HG02763 (cell line): ENCODE measurements at regions not wholly inside any gene's neighbourhood (a gene's known extent, or its start where the extent isn't known, plus 50 kb on each side); places are given as distances from the start of the nearest gene placed in this dataset.
"Not testable (repeated sequence)": the region's sequence is repeated elsewhere in the genome, so short reads cannot be mapped to it uniquely, and the experiment has no call there.

Experiments
- ATAC-seq: cut with Tn5 transposase; IDR thresholded peaks from one replicate; pipeline ENCODE4 v1.9.1; 2021; ENCODE audit warnings: mild to moderate bottlenecking, moderate library complexity; ENCODE audit not compliant: unreplicated experiment

- ATAC-seq, result no peak
Measured at GRCh38 chr12:46578190-46578982, 205.8 kb upstream of the SLC38A2 start.

GRCh38 chr12:46577063-46577776 lies 204.6 kb upstream of the SLC38A2 start:
- no peak for ATAC-seq

- ATAC-seq, result no peak
Measured at GRCh38 chr12:46574847-46575246, 202.3 kb upstream of the SLC38A2 start.

- no peak for ATAC-seq
Measured at GRCh38 chr12:46573347-46573658, 200.7 kb upstream of the SLC38A2 start.

- no peak for ATAC-seq
Measured at GRCh38 chr12:46572644-46573346, 200.2 kb upstream of the SLC38A2 start.

GRCh38 chr12:46571608-46572007 lies 199.0 kb upstream of the SLC38A2 start:
- no peak for ATAC-seq

GRCh38 chr12:46569826-46570439 lies 197.4 kb upstream of the SLC38A2 start:
- no peak for ATAC-seq

- ATAC-seq, result no peak
Measured at GRCh38 chr12:46567667-46568066, 195.1 kb upstream of the SLC38A2 start.

GRCh38 chr12:46562625-46563225 lies 190.2 kb upstream of the SLC38A2 start:
- no peak for ATAC-seq

GRCh38 chr12:46561769-46562624 lies 189.4 kb upstream of the SLC38A2 start:
- not testable (repeated sequence) for ATAC-seq

- no peak for ATAC-seq
Measured at GRCh38 chr12:46560874-46561273, 188.3 kb upstream of the SLC38A2 start.

GRCh38 chr12:46560089-46560488 lies 187.5 kb upstream of the SLC38A2 start:
- no peak for ATAC-seq

- no peak for ATAC-seq
Measured at GRCh38 chr12:46559311-46559710, 186.7 kb upstream of the SLC38A2 start.

GRCh38 chr12:46558677-46559076 lies 186.1 kb upstream of the SLC38A2 start:
- no peak for ATAC-seq

- ATAC-seq, result no peak
Measured at GRCh38 chr12:46557539-46558373, 185.2 kb upstream of the SLC38A2 start.

- ATAC-seq, result no peak
Measured at GRCh38 chr12:46556819-46557524, 184.4 kb upstream of the SLC38A2 start.

GRCh38 chr12:46556105-46556559 lies 183.6 kb upstream of the SLC38A2 start:
- no peak for ATAC-seq

GRCh38 chr12:46555406-46555852 lies 182.9 kb upstream of the SLC38A2 start:
- no peak for ATAC-seq
